GM19372 (cell line): ENCODE measurements at regions not wholly inside any gene's neighbourhood (a gene's known extent, or its start where the extent isn't known, plus 50 kb on each side); places are given as distances from the start of the nearest gene placed in this dataset.
"Not testable (repeated sequence)": the region's sequence is repeated elsewhere in the genome, so short reads cannot be mapped to it uniquely, and the experiment has no call there.

Experiments used
- ATAC-seq: cut with Tn5 transposase; IDR thresholded peaks from one replicate; pipeline ENCODE4 v1.9.1; 2021; ENCODE audit warnings: mild to moderate bottlenecking, low read depth, moderate library complexity; ENCODE audit not compliant: unreplicated experiment

- not testable (repeated sequence) for ATAC-seq
Observed at GRCh38 chr9:62833323-62834200, 1643.7 kb downstream of the SPATA31A7 start.

- peak; percentile 10 for ATAC-seq
Observed at GRCh38 chr9:62837254-62837911, 1647.5 kb downstream of the SPATA31A7 start.

- peak; percentile 100 for ATAC-seq
Observed at GRCh38 chr9:62838024-62838718, 1648.3 kb downstream of the SPATA31A7 start.

- not testable (repeated sequence) for ATAC-seq
Observed at GRCh38 chr9:62839168-62839567, 1649.3 kb downstream of the SPATA31A7 start.

GRCh38 chr9:62843145-62843544 is 1653.3 kb downstream of the SPATA31A7 start:
- not testable (repeated sequence) for ATAC-seq

- not testable (repeated sequence) for ATAC-seq
Observed at GRCh38 chr9:62843706-62844290, 1654.0 kb downstream of the SPATA31A7 start.

GRCh38 chr9:62844681-62845185 is 1654.9 kb downstream of the SPATA31A7 start:
- ATAC-seq = not testable (repeated sequence)

- not testable (repeated sequence) for ATAC-seq
Observed at GRCh38 chr9:62848258-62848657, 1658.4 kb downstream of the SPATA31A7 start.

- not testable (repeated sequence) for ATAC-seq
Observed at GRCh38 chr9:62849991-62850390, 1660.2 kb downstream of the SPATA31A7 start.

GRCh38 chr9:62857280-62857679 is 1667.4 kb downstream of the SPATA31A7 start:
- ATAC-seq = not testable (repeated sequence)

GRCh38 chr9:62858240-62858639 is 1668.4 kb downstream of the SPATA31A7 start:
- ATAC-seq = not testable (repeated sequence)

GRCh38 chr9:62860939-62861860 is 1671.4 kb downstream of the SPATA31A7 start:
- not testable (repeated sequence) for ATAC-seq

GRCh38 chr9:62862180-62862579 is 1672.3 kb downstream of the SPATA31A7 start:
- ATAC-seq = not testable (repeated sequence)

GRCh38 chr9:62863319-62863718 is 1673.5 kb downstream of the SPATA31A7 start:
- ATAC-seq = not testable (repeated sequence)

- ATAC-seq = not testable (repeated sequence)
Observed at GRCh38 chr9:62863867-62864266, 1674.0 kb downstream of the SPATA31A7 start.

GRCh38 chr9:62864481-62865469 is 1674.9 kb downstream of the SPATA31A7 start:
- not testable (repeated sequence) for ATAC-seq

- ATAC-seq = not testable (repeated sequence)
Observed at GRCh38 chr9:62869061-62869460, 1679.2 kb downstream of the SPATA31A7 start.

GRCh38 chr9:62871765-62872164 is 1681.9 kb downstream of the SPATA31A7 start:
- ATAC-seq = not testable (repeated sequence)
